Astrocyte (in vitro differentiated cells and primary cell): ENCODE measurements at regions not wholly inside any gene's neighbourhood (a gene's known extent, or its start where the extent isn't known, plus 50 kb on each side); places are given as distances from the start of the nearest gene placed in this dataset.

ENCODE experiments used
- DNase-seq: peaks from one replicate; pipeline ENCODE4 v3.0.0-alpha.2; 2010; ENCODE audit warnings: low read depth
- FAIRE-seq: peaks from 2 replicates; lab custom pipeline; 2011; peaks lifted over from hg19 to GRCh38; lab: Jason Lieb, UNC
- H2AFZ ChIP-seq: 2 replicates; pipeline ENCODE4 v1.6.0; 2012; ENCODE audit warnings: low read depth, low read length, inconsistent platforms
- H3K27ac ChIP-seq: 2 replicates; pipeline ENCODE4 v1.5.1; 2011; ENCODE audit warnings: low read depth, low read length, inconsistent platforms
- H3K27me3 ChIP-seq: 2 replicates; pipeline ENCODE4 v1.6.0; 2011; ENCODE audit warnings: low read length, inconsistent platforms; ENCODE audit not compliant: insufficient read depth
- H3K36me3 ChIP-seq: 2 replicates; pipeline ENCODE4 v1.5.1; 2011; ENCODE audit warnings: low read length, inconsistent platforms; ENCODE audit not compliant: insufficient read depth
- H3K4me1 ChIP-seq: 2 replicates; pipeline ENCODE4 v1.5.1; 2011; ENCODE audit warnings: low read length, inconsistent platforms; ENCODE audit not compliant: insufficient read depth
- H3K4me2 ChIP-seq: 2 replicates; pipeline ENCODE4 v1.6.0; 2012; ENCODE audit warnings: low read length, inconsistent platforms
- H3K4me3 ChIP-seq: 2 replicates; pipeline ENCODE4 v1.5.1; 2011; ENCODE audit warnings: low read depth, mild to moderate bottlenecking, low read length, inconsistent platforms; ENCODE audit not compliant: insufficient read depth
- H3K79me2 ChIP-seq: 2 replicates; pipeline ENCODE4 v1.6.0; 2012; ENCODE audit warnings: mild to moderate bottlenecking, low read length, inconsistent platforms; ENCODE audit not compliant: insufficient read depth
- H3K9ac ChIP-seq: 2 replicates; pipeline ENCODE4 v1.6.0; 2012; ENCODE audit warnings: mild to moderate bottlenecking, low read length, inconsistent platforms
- H3K9me3 ChIP-seq: 2 replicates; pipeline ENCODE4 v1.5.1; 2012; ENCODE audit warnings: low read depth, mild to moderate bottlenecking, low read length, inconsistent platforms; ENCODE audit not compliant: insufficient read depth
- H4K20me1 ChIP-seq: 2 replicates; pipeline ENCODE4 v1.6.0; 2012; ENCODE audit warnings: low read length, inconsistent platforms; ENCODE audit not compliant: insufficient read depth
- H3K27ac Mint-ChIP-seq: one replicate; pipeline ENCODE4 v1.8.0; 2021; ENCODE audit warnings: mild to moderate bottlenecking, mixed read lengths; ENCODE audit not compliant: unreplicated experiment
- H3K27me3 Mint-ChIP-seq: one replicate; pipeline ENCODE4 v1.8.0; 2021; ENCODE audit warnings: low read depth, mixed read lengths; ENCODE audit not compliant: unreplicated experiment
- H3K36me3 Mint-ChIP-seq: one replicate; pipeline ENCODE4 v1.8.0; 2021; ENCODE audit warnings: low read depth, mixed read lengths; ENCODE audit not compliant: unreplicated experiment
- H3K4me1 Mint-ChIP-seq: one replicate; pipeline ENCODE4 v1.8.0; 2021; ENCODE audit warnings: low read depth, mixed read lengths; ENCODE audit not compliant: unreplicated experiment
- H3K4me3 Mint-ChIP-seq: one replicate; pipeline ENCODE4 v1.8.0; 2021; ENCODE audit warnings: mild to moderate bottlenecking, moderate library complexity, mixed read lengths; ENCODE audit not compliant: unreplicated experiment
- H3K9me3 Mint-ChIP-seq: one replicate; pipeline ENCODE4 v1.8.0; 2021; ENCODE audit warnings: mild to moderate bottlenecking, mixed read lengths; ENCODE audit not compliant: unreplicated experiment
- CTCF ChIP-seq: IDR thresholded peaks from 2 replicates; pipeline ENCODE4 v1.5.1; 2011; ENCODE audit warnings: low read depth, mild to moderate bottlenecking, inconsistent platforms, low read length, moderate library complexity; ENCODE audit not compliant: insufficient read depth
- EZH2 ChIP-seq: IDR thresholded peaks from 2 replicates; pipeline ENCODE4 v1.6.1; 2012; ENCODE audit warnings: mild to moderate bottlenecking, low read length, inconsistent platforms; ENCODE audit not compliant: insufficient read depth

- no peaks in the 10 kb centered on the region for H4K20me1 ChIP-seq
- H3K27me3 Mint-ChIP-seq = peaks cover 62% of the 10 kb centered on the region
- H3K4me2 ChIP-seq = no peak overlapping the region
- no peak for TF ChIP-seq CTCF
- TF ChIP-seq EZH2 = no peak
- no peak overlapping the region for H3K4me3 ChIP-seq
- no peak for FAIRE-seq
- DNase-seq = no peak
- no peak overlapping the region for H3K4me3 Mint-ChIP-seq
- no peak overlapping the region for H3K27ac ChIP-seq
- no peak overlapping the region for H2AFZ ChIP-seq
- H3K79me2 ChIP-seq = no peaks in the 10 kb centered on the region
- no peaks in the 10 kb centered on the region for H3K4me1 Mint-ChIP-seq
- H3K4me1 ChIP-seq = no peaks in the 10 kb centered on the region
- no peaks in the 10 kb centered on the region for H3K36me3 ChIP-seq
- H3K36me3 Mint-ChIP-seq = no peaks in the 10 kb centered on the region
- H3K9me3 Mint-ChIP-seq = peaks cover 3% of the 10 kb centered on the region
- no peak overlapping the region for H3K27ac Mint-ChIP-seq
- H3K27me3 ChIP-seq = no peaks in the 10 kb centered on the region
- no peak overlapping the region for H3K9ac ChIP-seq
- no peaks in the 10 kb centered on the region for H3K9me3 ChIP-seq
These were observed 91.5 kb downstream of the GGTLC2 start for GRCh38 chr22:22735695-22736611.

- no peaks in the 10 kb centered on the region for H3K4me1 Mint-ChIP-seq
- peaks cover 3% of the 10 kb centered on the region for H3K9me3 Mint-ChIP-seq
- H3K4me3 ChIP-seq = no peak overlapping the region
- TF ChIP-seq EZH2 = no peak
- TF ChIP-seq CTCF = no peak
- no peak overlapping the region for H3K27ac ChIP-seq
- H3K9me3 ChIP-seq = no peaks in the 10 kb centered on the region
- H3K27ac Mint-ChIP-seq = no peak overlapping the region
- H3K4me1 ChIP-seq = no peaks in the 10 kb centered on the region
- no peak overlapping the region for H3K4me2 ChIP-seq
- peaks cover under 1% of the 10 kb centered on the region for H3K27me3 ChIP-seq
- no peak overlapping the region for H3K4me3 Mint-ChIP-seq
- no peaks in the 10 kb centered on the region for H3K36me3 Mint-ChIP-seq
- FAIRE-seq (no peak), DNase-seq (no peak)
- no peaks in the 10 kb centered on the region for H3K79me2 ChIP-seq
- H4K20me1 ChIP-seq = no peaks in the 10 kb centered on the region
- no peak overlapping the region for H3K9ac ChIP-seq
- no peaks in the 10 kb centered on the region for H3K36me3 ChIP-seq
- H3K27me3 Mint-ChIP-seq = peaks cover 71% of the 10 kb centered on the region
- no peak overlapping the region for H2AFZ ChIP-seq
These were observed 93.2 kb downstream of the GGTLC2 start for GRCh38 chr22:22737590-22737989.
